Suprapubic skin (tissue), 4 donors: ENCODE measurements at regions not wholly inside any gene's neighbourhood (a gene's known extent, or its start where the extent isn't known, plus 50 kb on each side); places are given as distances from the start of the nearest gene placed in this dataset.
"Not testable (repeated sequence)": the region's sequence is repeated elsewhere in the genome, so short reads cannot be mapped to it uniquely, and the experiment has no call there.

ENCODE experiments used
- DNase-seq, 2 donors: peaks; one replicate each; pipeline ENCODE4 v3.0.0-alpha.2; 2019; ENCODE audit warnings: low spot score in 2 of 2
- H3K27ac ChIP-seq: fragments of 200-600 bp; sonication (generic); one replicate; pipeline ENCODE4 v1.5.1; 2019
- H3K27me3 ChIP-seq: fragments of 200-600 bp; sonication (generic); one replicate; pipeline ENCODE4 v1.5.1; 2019
- H3K36me3 ChIP-seq: fragments of 200-600 bp; sonication (generic); one replicate; pipeline ENCODE4 v1.5.1; 2019
- H3K4me1 ChIP-seq: fragments of 200-600 bp; sonication (generic); one replicate; pipeline ENCODE4 v1.5.1; 2019
- H3K4me3 ChIP-seq: fragments of 200-600 bp; sonication (generic); one replicate; pipeline ENCODE4 v1.5.1; 2019; ENCODE audit warnings: mild to moderate bottlenecking
- H3K9me3 ChIP-seq: fragments of 200-600 bp; sonication (generic); one replicate; pipeline ENCODE4 v1.5.1; 2019
- EP300 ChIP-seq: sonication (generic); formaldehyde crosslinking; IDR thresholded peaks from one replicate; pipeline ENCODE4 v1.6.1; 2017; ENCODE audit warnings: antibody characterized with exemption
- POLR2A ChIP-seq, 2 donors: fragments of 450-650 bp; IDR thresholded peaks; one replicate each; pipeline ENCODE4 v1.6.1; 2017; ENCODE audit warnings: antibody characterized with exemption in 2 of 2, mild to moderate bottlenecking in 2 of 2, moderate library complexity in 2 of 2
- POLR2AphosphoS5 ChIP-seq, 3 donors: sonication (generic); formaldehyde crosslinking; IDR thresholded peaks; one replicate each; pipeline ENCODE4 v1.6.1; 2017; ENCODE audit warnings: antibody characterized with exemption in 3 of 3
- WGBS: methylation state at CpG from one replicate; pipeline ENCODE4 v1.1.5; 2018; 5-methylcytosine and 5-hydroxymethylcytosine counted together
- TF ChIP-seq, protein P1 (sequence below), 2 donors: fragments of 200-600 bp in 1 of 2; fragments of 450-650 bp in 1 of 2; sonication (generic) in 1 of 2; IDR thresholded peaks; one replicate each; pipeline ENCODE4 v1.5.1; 2016 to 2019; ENCODE audit warnings: antibody characterized with exemption in 2 of 2, mild to moderate bottlenecking in 1 of 2, moderate library complexity in 1 of 2

DNA sequence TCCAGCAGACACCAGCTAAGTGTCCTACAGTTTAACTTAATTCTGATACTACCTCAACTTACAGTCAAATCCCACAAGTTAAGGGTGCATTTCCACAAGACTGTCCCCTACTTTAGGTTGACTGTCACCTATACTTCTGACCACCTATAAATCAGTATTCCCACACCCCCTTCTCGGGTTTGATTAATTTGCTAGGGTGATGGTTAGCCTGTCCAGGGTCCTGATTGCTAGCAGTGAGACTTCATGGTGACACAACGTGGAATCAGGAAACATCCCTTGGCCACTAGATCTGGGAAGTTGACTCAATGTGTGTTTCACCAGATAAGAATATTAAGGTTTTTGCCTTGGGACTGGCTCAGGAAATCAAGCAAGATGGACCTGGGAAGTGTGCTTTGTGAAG lies 88.4 kb downstream of the OR13A1 start:
- Histone ChIP-seq H3K27me3 (peaks cover 11% of the 10 kb centered on the region), H3K36me3 (no peaks in the 10 kb centered on the region), H3K4me1 (no peaks in the 10 kb centered on the region), H3K9me3 (peaks cover 7% of the 10 kb centered on the region), H3K4me3 (no peak overlapping the region), H3K27ac (no peak overlapping the region)
- TF ChIP-seq POLR2A (IDR thresholded peaks at IDR 0.05) (no peak), EP300 (no peak), POLR2AphosphoS5 (IDR thresholded peaks at IDR 0.05) (no peak)
- TF ChIP-seq, protein P1, sequence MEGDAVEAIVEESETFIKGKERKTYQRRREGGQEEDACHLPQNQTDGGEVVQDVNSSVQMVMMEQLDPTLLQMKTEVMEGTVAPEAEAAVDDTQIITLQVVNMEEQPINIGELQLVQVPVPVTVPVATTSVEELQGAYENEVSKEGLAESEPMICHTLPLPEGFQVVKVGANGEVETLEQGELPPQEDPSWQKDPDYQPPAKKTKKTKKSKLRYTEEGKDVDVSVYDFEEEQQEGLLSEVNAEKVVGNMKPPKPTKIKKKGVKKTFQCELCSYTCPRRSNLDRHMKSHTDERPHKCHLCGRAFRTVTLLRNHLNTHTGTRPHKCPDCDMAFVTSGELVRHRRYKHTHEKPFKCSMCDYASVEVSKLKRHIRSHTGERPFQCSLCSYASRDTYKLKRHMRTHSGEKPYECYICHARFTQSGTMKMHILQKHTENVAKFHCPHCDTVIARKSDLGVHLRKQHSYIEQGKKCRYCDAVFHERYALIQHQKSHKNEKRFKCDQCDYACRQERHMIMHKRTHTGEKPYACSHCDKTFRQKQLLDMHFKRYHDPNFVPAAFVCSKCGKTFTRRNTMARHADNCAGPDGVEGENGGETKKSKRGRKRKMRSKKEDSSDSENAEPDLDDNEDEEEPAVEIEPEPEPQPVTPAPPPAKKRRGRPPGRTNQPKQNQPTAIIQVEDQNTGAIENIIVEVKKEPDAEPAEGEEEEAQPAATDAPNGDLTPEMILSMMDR (IDR thresholded peaks at IDR 0.05), result no peak
- DNase-seq, result no peak
- WGBS, result 62% methylated on average over 2 of the region's 2 CpGs

DNA sequence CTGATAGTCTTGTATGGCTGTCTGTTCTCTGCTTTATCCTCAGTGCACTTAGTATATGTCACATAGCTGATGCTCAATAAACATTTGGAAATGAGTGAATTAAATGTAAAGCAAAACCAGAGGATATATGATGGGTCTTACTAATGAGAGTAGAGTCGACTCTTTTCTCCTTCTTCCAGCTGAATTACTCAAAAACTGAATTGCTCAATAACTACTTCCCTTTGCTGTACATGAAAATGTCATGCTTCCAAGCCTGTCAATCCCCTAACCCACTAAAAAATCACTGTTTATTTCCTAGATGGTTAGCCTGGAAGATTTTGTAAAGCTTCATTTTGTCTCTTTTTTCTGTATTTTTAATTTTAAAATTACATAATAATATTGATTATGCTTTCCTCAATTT lies 88.0 kb downstream of the OR13A1 start:
- H3K36me3 ChIP-seq, result no peaks in the 10 kb centered on the region
- TF ChIP-seq EP300 (no peak), POLR2A (IDR thresholded peaks at IDR 0.05) (no peak), POLR2AphosphoS5 (IDR thresholded peaks at IDR 0.05) (no peak)
- TF ChIP-seq, protein P1 (IDR thresholded peaks at IDR 0.05), result no peak
- WGBS, result 73% methylated on average over 1 of the region's 1 CpG

DNA sequence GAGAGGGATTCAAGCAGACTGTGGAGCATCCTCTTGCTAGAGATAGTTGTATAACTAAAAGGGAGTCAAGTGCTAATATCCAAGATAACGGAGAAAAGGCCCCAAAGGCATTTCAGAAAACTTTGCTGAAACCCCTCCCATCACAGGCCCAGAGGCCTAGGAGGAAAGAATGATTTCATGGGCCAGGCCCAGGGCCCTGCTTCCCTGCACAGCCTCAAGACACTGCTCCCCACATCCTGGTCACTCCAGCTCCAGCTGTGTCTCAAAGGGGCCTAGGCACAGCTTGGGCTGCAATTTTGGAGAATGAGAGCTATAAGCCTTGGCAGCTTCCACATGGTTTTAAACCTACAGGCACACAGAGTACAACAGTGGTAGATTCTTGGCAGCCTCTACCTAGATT lies 85.6 kb downstream of the OR13A1 start:
- H3K36me3 ChIP-seq, result no peaks in the 10 kb centered on the region

More for the DNA sequence above, 88.0 kb downstream of the OR13A1 start:
- DNase-seq, result no peak
- Histone ChIP-seq H3K27me3 (peaks cover 11% of the 10 kb centered on the region), H3K4me1 (no peaks in the 10 kb centered on the region), H3K27ac (no peak overlapping the region), H3K4me3 (no peak overlapping the region), H3K9me3 (peaks cover 7% of the 10 kb centered on the region)

DNA sequence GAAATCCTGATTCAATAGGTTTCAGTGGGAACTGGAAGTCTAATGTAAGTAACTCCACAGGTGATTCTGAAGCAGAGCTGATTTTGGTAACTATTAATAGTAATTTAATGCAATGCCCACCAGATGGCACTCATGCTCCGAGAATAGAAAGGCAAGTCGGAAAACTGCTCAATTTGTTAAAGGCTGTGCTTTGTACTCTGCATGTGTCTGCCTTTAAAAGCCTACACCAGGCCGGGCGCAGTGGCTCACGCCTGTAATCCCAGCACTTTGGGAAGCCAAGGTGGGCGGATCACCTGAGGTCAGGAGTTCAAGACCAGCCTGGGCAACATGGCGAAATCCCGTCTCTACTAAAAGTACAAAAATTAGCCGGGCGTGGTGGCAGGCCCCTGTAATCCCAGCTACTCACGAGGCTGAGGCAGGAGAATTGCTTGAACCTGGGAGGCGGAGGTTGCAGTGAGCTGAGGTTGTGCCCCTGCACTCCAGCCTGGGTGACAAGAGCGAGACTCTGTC lies 80.1 kb downstream of the OR13A1 start:
- H3K36me3 ChIP-seq, H3K9me3 ChIP-seq, H3K4me1 ChIP-seq, DNase-seq, H3K27me3 ChIP-seq, H3K27ac ChIP-seq, H3K4me3 ChIP-seq: not testable (repeated sequence)
- WGBS, result 37% methylated on average over 13 of the region's 13 CpGs
- TF ChIP-seq, protein P1 (IDR thresholded peaks at IDR 0.05), result peak; percentile 40 to 43

More for the DNA sequence above, 85.6 kb downstream of the OR13A1 start:
- H3K4me1 ChIP-seq, result no peaks in the 10 kb centered on the region
- TF ChIP-seq, protein P1 (IDR thresholded peaks at IDR 0.05), result no peak
- TF ChIP-seq POLR2AphosphoS5 (IDR thresholded peaks at IDR 0.05) (no peak), EP300 (no peak), POLR2A (IDR thresholded peaks at IDR 0.05) (no peak)
- WGBS, result 100% methylated on average over 1 of the region's 1 CpG
- H3K27ac ChIP-seq, result no peak overlapping the region
- no peak for DNase-seq
- peaks cover 7% of the 10 kb centered on the region for H3K9me3 ChIP-seq
- H3K27me3 ChIP-seq, result peaks cover 7% of the 10 kb centered on the region
- H3K4me3 ChIP-seq, result no peak overlapping the region

DNA sequence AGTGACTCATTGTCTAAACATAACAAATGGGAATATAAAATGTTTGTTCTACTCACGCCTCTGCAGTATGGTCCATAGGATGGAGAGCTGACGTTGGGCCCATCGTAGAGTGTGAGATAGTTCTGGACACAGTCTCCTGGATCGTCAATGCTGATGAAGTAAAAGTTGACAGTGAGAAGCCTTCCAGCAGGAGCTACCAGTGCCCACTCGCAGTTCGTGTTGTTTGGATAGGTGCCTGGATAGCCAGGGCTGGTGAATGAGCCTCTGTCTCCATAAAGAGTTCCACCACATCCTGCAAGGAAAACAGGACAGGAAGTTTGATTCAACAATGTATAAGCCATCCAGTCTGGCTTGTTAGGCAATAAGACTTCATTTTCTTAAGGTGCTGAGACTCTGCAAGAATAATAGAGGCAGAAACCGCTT lies 79.6 kb downstream of the OR13A1 start:
- TF ChIP-seq POLR2A (IDR thresholded peaks at IDR 0.05), result no peak
- no peak for TF ChIP-seq EP300
- TF ChIP-seq, protein P1 (IDR thresholded peaks at IDR 0.05), result no peak
- no peak for TF ChIP-seq POLR2AphosphoS5 (IDR thresholded peaks at IDR 0.05)
- no peak for DNase-seq
- no peak overlapping the region for H3K27ac ChIP-seq

More for the DNA sequence above, 79.6 kb downstream of the OR13A1 start:
- Histone ChIP-seq H3K27me3 (no peaks in the 10 kb centered on the region), H3K9me3 (no peaks in the 10 kb centered on the region), H3K4me1 (peaks cover 2% of the 10 kb centered on the region), H3K4me3 (no peak overlapping the region), H3K36me3 (no peaks in the 10 kb centered on the region)
- 63% methylated on average over 7 of the region's 7 CpGs for WGBS
